Osteocyte (in vitro differentiated cells): ENCODE measurements at regions not wholly inside any gene's neighbourhood (a gene's known extent, or its start where the extent isn't known, plus 50 kb on each side); places are given as distances from the start of the nearest gene placed in this dataset.

Source experiments
- DNase-seq: peaks from one replicate; pipeline ENCODE4 v3.0.0; 2021; ENCODE audit warnings: mixed read lengths; ENCODE audit not compliant: unreplicated experiment; ENCODE audit errors: extremely low spot score
- H3K27ac Mint-ChIP-seq: one replicate; pipeline ENCODE4 v1.8.0; 2021; ENCODE audit warnings: mild to moderate bottlenecking, mixed read lengths; ENCODE audit not compliant: unreplicated experiment
- H3K27me3 Mint-ChIP-seq: one replicate; pipeline ENCODE4 v1.8.0; 2021; ENCODE audit warnings: mixed read lengths; ENCODE audit not compliant: unreplicated experiment
- H3K36me3 Mint-ChIP-seq: one replicate; pipeline ENCODE4 v1.8.0; 2021; ENCODE audit warnings: mixed read lengths; ENCODE audit not compliant: unreplicated experiment
- H3K4me1 Mint-ChIP-seq: one replicate; pipeline ENCODE4 v1.8.0; 2021; ENCODE audit warnings: mixed read lengths; ENCODE audit not compliant: unreplicated experiment
- H3K4me3 Mint-ChIP-seq: one replicate; pipeline ENCODE4 v1.8.0; 2021; ENCODE audit warnings: mild to moderate bottlenecking, moderate library complexity, mixed read lengths; ENCODE audit not compliant: unreplicated experiment
- H3K9me3 Mint-ChIP-seq: one replicate; pipeline ENCODE4 v1.8.0; 2021; ENCODE audit warnings: mixed read lengths; ENCODE audit not compliant: unreplicated experiment
- CTCF ChIP-seq: fragments of 200-600 bp; sonication (generic); IDR thresholded peaks from 2 replicates; pipeline ENCODE4 v1.5.0; 2021; ENCODE audit warnings: antibody characterized with exemption, mild to moderate bottlenecking, moderate library complexity

- Mint-ChIP-seq H3K4me3 (no peak overlapping the region), H3K4me1 (no peaks in the 10 kb centered on the region), H3K36me3 (no peaks in the 10 kb centered on the region), H3K27ac (no peak overlapping the region), H3K9me3 (no peaks in the 10 kb centered on the region), H3K27me3 (peaks cover 19% of the 10 kb centered on the region)
- no peak for TF ChIP-seq CTCF
- no peak for DNase-seq
Measured at GRCh38 chr3:191518861-191519260, 57.9 kb downstream of the PYDC2 start.

GRCh38 chr3:191521055-191521454, 60.1 kb downstream of the PYDC2 start:
- H3K27me3 Mint-ChIP-seq, result peaks cover 24% of the 10 kb centered on the region
- H3K27ac Mint-ChIP-seq, result no peak overlapping the region
- no peak for DNase-seq
- TF ChIP-seq CTCF, result no peak
- no peaks in the 10 kb centered on the region for H3K36me3 Mint-ChIP-seq
- no peaks in the 10 kb centered on the region for H3K4me1 Mint-ChIP-seq
- H3K9me3 Mint-ChIP-seq, result no peaks in the 10 kb centered on the region
- no peak overlapping the region for H3K4me3 Mint-ChIP-seq

- no peaks in the 10 kb centered on the region for H3K9me3 Mint-ChIP-seq
- no peak for TF ChIP-seq CTCF
- no peaks in the 10 kb centered on the region for H3K4me1 Mint-ChIP-seq
- no peak for DNase-seq
- no peaks in the 10 kb centered on the region for H3K36me3 Mint-ChIP-seq
- H3K27ac Mint-ChIP-seq, result no peak overlapping the region
- H3K4me3 Mint-ChIP-seq, result no peak overlapping the region
- H3K27me3 Mint-ChIP-seq, result peaks cover 29% of the 10 kb centered on the region
Measured at GRCh38 chr3:191523148-191523547, 62.2 kb downstream of the PYDC2 start.

GRCh38 chr3:191528589-191528988, 67.6 kb downstream of the PYDC2 start:
- no peak for TF ChIP-seq CTCF
- Mint-ChIP-seq H3K9me3 (no peaks in the 10 kb centered on the region), H3K4me1 (no peaks in the 10 kb centered on the region), H3K4me3 (no peak overlapping the region), H3K27me3 (peaks cover 17% of the 10 kb centered on the region), H3K36me3 (no peaks in the 10 kb centered on the region), H3K27ac (no peak overlapping the region)
- DNase-seq, result no peak

GRCh38 chr3:191529992-191530391, 69.0 kb downstream of the PYDC2 start:
- Mint-ChIP-seq H3K27me3 (peaks cover 17% of the 10 kb centered on the region), H3K4me3 (no peak overlapping the region), H3K9me3 (no peaks in the 10 kb centered on the region), H3K27ac (no peak overlapping the region), H3K4me1 (no peaks in the 10 kb centered on the region), H3K36me3 (no peaks in the 10 kb centered on the region)
- DNase-seq, result no peak
- no peak for TF ChIP-seq CTCF
